NCI-H1417 treated with DMSO at 0.1 percent for 48 hours (cell line): ENCODE measurements at regions not wholly inside any gene's neighbourhood (a gene's known extent, or its start where the extent isn't known, plus 50 kb on each side); places are given as distances from the start of the nearest gene placed in this dataset.

Experiments
- DNase-seq: peaks from one replicate; lab custom pipeline; 2025; lab: John Stamatoyannopoulos, UW

DNA sequence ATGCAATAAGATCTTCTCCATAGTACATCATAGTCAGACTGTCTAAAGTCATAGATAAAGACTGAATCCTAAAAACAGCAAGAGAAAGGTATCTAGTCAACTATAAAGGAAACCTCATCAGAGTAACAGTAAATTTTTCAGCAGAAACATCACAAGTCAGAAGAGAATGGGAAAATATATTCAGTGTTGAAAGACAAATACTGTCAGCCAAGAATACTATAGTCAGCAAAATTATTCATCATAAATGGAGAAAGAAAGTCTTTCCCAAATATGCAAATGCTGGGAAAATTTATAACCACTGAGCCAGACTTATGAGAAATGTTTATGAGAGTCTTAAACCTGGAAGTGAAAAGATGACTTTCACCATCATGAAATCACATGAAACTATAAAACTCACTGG, 136.7 kb downstream of the KDR start:
- DNase-seq = no peak

DNA sequence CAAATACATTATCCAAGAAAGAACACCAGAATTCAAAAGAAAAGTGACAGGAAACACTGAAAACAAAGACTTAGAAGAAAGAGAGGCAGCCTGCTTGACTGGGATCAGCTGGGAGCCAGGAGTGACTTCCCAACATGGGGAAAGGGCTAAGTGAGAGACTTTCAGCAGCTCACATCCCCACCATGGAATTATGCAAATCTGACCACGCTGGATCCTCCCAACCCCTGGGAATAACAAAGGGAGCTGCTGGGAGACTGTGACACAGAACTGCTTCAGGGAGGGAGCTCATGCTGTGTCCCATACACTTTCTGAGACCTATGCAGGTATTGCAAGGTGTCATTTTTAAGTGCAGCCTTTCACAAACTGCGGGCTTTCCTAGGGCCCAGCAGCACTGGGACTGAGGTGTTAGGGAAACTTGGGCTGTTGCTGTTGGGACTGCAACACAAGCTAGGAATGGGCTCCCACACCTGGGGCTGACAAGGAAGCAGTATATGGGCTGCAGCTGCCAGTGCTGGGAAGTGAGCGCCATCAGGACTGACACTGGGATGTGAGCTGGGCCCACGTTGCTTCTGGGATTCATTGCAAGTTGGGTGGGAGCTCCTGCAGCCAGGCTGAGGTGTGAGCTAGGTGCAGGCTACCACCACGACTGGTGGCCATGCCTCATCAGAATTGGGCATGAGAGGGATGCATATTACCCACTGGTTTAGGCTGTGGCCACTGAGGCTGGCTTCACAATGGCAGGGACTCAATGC, 139.1 kb downstream of the KDR start:
- no peak for DNase-seq

DNA sequence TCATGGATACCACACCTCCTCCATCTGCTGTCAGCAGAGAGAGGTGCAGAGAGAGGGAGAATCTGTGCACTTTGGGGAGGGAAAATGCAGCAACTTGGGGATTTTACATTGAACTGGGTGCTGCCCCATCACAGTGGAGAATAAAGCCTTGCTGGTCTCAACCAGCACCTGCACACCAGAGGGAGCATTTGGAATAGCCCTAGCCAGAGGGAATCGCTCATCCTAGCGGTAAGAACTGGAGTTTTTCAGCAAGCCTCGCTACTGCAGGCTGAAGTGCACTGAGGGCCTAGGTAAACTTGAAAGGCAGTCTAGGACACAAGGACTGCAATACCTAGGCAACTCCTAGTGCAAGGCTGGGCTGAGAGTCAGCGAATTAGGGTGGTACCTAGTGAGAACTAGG, 148.7 kb downstream of the KDR start:
- no peak for DNase-seq

DNA sequence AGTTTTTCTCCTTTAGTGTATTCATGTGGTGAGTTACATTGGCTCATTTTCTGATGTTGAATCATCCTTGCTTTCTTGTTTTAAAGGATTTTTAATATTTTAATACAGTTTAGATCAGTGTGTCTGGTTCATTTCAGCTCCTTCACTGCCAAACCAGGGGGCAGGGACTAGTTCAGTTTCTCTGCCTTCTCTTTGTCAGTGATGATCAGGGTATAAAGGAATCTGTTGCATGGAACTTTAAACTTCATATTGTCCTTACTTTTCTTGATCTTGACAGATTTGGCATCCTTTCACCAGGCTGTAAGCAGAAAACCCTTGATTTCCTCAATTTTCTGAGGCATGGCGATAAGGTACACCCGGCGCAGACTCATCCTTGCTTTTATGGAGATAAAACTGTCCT, 149.4 kb downstream of the KDR start:
- DNase-seq = no peak

DNA sequence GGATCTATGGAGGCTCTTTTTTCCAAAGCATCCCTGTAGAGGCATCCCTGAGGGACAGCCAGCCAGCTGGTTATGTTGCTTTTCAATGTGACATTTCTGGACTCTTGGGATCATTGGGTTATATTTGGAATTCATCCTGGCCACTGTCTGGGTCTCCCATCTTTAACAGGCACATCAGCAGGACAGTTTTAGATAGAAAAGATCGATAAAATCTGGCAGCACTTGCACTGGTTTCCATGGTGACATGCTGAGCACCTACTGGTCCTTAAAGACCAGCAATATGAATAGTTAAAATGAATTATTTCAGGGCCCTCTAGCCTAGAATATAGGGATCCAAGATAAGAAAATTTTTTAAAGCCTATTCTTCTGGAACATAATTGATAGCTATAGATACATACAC, 151.6 kb downstream of the KDR start:
- no peak for DNase-seq

DNA sequence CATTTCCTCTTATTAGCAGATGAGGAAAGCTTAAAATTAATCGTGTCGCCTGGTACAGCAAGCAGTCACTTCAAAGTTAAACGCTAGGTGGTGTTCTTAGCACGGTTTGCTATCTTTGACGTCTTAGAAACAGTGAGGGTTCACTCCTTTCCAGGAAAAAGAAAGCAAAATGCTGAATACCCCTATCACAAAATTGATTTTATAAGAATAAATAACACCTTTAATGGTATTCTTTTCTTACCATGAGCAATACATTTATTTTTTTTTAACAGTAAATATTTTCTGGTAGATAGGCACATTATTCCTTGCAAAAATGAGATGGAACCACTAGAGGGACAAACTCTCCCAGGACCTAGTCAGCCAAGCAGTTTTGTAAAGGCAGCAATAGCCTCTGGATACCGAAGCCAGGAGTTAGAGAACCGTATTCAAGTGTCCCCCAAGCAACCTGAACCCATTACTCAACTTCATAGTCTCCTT, 153.9 kb downstream of the KDR start:
- DNase-seq = peak; percentile 33

DNA sequence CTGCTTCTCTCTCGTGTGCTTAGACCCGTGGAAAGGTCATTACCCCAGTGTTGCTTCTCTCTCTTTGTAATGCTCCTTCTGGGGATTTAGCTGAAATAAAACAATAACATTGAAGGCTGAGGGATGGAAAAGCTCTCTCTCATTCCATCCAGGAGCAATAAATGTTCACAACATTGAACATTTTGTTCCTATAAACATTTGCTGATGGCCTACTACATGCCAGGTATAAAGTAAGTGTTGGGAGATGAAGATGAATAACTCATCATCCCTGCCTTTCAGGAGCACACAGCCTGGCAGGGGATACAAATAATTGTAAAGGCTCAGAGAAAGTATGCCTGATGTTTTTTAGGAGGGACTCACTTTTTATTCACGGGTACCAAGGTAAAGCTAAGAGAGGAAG, 158.1 kb downstream of the KDR start:
- DNase-seq = no peak

DNA sequence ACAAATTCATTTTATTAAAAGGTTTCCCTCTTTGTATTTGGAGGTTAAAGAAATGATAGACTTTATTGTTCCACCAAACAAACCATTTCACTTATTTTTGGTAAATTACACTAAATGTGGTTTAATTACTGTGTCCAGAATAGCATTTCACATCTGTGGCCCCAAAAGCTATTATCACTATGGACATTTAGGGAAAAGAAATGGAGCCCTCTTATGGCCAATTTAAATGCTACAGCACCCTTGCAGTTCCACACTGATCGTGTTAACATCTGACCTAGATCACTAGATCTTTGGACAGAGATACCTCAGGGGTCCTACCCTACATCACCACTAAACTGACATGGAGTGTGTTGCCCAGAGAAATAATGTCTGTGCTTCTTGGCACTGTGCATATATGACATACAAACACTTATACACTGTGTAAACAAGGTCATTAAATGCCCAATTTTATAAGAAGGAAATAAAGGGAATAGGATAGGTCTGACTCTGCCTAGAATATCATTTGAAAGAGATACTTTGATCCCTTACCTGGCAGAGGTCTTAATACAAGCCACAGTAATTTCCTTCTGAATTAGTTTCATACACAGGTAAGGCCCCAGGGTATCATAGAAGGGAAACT, 163.9 kb downstream of the KDR start:
- no peak for DNase-seq

DNA sequence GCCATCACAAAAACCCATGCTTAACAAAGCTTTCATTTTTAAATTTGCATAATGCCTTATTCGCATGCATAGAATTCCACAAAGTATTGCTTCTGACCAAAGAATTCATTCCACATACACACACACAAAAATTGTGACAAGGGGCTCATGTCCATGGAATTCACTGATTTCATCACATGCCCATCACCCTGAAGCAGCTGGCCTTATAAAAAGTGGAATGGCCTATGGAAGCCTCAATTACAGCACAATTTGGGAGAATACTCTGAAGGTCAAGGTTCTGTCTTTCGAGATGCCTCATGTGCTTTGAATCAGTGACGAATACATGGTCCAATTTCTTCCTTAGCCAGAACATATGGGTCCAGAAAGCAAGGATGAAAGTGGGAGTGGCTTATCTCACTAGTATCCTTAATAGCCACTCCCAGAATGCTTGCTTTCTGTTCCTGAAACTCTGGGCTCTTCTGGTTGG, 165.7 kb downstream of the KDR start:
- DNase-seq = no peak

DNA sequence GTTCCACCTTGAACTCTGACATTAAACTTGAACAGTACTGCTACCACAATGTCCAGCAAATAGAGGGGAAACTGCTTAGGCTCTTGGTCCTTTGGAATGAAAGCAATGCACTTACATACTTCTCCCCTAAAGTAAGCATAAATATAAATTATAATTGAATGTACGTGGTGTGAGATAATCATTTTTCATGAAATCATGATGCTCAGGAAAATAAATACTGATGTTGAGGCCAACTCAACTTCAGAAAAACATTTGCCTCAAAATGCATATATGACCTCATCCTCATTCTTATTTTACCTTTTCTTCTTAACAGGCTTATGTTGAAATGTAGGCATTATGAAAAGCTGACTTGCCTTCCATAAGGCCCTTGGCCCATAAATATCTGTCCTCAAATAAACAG, 166.3 kb downstream of the KDR start:
- DNase-seq = no peak

DNA sequence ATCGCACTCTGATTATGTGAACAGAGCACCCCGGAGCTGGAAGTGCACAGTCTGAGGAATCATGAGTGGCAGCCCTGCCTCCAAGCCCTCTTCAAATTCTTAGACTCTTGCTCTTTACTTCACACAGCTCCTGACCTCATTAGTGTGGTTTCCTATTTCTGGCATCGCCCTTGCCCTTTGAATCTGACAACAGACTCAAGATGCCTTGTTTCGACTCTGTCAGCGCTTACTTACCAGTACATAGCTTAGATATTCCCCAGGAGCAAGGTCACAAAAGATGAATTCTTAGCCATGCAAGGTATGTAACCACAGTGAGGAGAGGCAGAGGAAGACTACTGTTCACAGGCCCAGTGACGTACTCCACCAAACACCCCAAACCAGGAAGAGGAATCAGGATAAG, 167.2 kb downstream of the KDR start:
- no peak for DNase-seq

DNA sequence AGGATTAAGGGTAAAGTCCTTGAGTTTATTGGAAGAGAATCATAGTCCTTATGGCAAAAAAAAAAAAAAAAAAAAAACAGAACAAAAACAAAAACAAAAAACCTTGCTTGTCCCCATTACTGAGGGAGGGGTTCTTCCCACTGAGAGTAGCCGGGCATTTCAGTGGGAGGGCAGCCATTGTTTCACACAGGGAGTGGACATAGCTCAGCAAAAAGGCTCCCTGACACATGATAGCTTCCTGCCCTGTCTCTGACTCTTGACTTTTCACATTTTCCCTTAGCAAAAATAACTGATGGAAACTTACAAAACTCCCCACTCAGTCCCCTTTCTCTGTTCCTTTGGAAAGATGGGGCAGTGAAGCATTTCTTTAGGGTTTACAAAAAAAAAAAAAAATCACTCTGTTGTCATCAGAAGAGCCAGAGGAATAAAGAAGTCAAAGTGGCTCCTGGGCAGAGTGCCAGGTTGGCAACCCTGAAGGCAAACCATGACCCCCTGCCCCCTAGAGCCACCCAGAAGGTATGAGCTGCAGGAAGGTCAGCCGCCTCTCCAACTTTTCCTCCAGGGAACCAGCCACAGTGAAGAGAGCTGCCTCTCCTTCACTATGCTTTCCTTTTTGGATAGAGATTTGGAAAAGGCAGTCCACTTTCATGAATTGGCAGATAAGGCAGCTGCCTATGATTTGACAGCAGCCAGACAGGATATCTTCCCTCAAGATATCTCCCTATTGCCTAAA, 170.6 kb downstream of the KDR start:
- no peak for DNase-seq

DNA sequence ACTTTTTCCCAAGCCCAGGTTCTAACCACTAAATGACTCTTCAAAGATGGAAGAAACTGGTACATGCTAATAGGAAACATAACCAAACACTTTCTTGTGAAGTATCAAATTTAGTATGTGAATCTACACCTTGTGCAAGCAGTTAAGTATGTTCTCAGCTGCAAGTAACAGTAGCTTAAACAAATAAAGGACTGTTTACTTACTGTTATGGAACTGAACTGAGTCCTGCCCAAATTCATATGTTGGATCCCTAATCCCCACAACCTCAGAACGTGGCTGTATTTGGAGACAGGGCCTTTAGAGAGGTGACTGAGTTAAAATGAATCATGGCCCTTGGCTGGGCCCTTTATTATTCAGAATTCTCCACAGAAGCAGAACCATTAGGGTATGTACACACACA, 178.7 kb downstream of the KDR start:
- no peak for DNase-seq

DNA sequence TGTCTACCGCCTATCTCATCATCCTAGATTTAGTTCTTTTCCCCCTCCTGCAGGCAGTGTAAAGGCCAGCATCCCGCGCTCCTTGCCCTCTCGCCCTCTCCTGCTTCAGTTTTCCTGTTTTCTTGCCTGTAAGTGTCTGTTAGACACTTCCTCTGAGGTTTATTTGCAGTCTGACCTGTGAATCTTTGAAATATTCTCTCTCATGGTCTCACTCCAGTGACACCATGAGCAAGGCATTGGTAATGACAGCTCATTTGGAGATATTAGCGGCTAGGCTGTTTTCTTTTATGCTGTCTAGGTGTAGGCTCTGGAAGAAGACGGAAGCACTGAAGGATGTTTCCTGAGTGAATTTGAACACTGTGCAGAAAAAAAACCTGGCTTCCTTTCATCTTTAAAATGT, 179.6 kb downstream of the KDR start:
- DNase-seq = no peak

DNA sequence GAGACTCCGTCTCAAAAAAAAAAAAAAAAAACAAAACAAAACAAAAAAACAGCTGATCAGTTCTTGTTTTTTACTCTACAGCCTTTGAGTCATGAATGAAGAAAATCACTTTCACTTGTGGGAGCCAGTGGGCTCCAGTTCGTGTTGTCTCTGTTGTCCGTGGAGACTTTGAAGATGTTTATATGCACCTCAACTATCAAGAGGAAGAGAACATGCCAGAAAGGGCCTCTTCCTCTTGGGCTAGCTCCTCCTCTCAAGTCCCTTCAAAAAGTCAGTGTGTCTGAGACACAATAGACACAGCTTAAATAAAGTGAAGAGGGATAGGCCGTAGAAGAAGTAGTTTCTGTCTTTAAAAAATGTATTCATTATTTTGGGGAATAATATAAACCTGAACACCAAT, 182.7 kb downstream of the KDR start:
- DNase-seq = no peak

DNA sequence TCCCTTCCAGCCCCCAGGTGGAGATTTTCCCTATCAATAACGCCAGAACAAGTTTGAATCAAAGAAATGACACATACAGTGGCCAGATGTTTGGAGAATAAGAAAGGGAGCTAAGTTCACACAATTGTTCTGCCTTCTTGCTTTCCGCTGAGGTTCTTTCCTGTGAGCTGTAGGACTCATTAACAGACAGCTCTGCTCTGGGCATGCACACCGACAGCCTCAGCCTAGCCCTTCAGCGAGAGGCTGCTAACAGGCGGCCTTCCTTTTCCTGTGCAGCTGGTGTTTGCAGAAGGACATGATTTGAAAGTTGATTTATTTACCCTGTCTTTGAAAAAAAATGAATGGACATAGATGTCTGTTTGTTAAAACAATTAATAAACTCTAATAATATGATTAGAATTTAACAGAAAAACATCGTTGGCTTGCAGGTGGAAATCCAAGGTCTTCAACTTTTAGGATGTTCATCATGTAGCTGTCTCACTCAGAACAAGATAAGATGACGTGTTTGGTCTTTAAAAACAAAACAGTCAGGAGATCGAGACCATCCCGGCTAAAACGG, 183.3 kb downstream of the KDR start:
- DNase-seq = peak; percentile 60

DNA sequence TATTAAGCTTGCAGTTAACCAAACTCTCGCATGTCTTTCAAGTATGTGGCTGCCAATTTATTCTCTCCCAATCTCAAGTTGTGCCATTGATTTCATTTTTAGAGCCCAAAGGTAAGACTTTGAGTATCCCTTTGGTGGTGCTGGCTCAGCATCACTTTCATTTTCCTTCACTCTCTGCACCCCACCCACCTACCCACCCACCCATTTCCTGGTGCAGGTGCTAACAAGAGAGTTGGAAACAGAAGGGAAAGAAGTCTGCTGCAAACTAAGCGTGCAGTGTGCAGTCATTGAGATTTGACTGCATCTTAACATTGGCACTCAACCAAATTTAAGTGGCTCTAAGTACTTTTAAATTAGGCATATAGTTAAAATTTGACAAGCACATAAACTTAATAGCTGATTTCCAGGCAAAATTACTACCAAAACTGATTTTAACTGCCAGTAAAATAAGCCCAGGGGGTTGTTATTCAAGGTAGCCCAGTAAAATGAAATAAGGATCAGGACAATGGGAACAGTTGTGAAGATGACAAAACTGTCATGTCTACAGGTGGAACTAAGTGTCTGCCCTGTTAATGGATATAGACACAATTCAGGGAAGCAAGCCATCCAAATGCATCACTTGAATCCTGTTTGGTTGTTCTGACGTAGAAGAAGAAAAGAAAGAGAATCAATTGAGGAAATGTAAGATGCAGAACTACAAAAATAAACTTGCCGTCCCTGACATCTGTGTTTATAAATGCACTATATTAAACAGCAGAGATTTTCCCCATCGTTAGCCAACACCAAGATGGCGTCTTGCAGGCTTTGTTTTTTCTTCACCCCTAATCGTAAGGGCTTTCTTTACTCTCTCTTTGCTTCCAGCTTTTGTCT, 184.2 kb downstream of the KDR start:
- DNase-seq = peak; percentile 30

DNA sequence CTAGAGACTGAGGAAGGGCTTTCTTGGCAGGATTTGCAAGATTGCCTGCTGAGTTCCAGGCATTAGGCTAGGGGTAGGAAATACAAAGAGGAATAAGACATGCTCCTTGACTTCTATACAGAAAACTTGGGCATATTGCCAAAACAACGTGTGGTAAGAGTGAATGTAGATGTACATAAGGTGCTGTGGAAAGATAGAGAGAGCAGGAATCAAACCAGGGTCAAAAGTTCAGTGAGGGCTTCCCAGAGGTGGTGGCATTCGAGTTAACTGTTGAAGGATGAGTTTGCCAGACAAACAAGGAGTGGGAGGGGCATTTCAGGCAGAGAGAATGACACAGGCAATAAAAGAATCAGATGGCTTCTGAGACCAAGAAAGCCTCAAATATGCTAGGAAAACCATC, 187.9 kb downstream of the KDR start:
- DNase-seq = no peak

DNA sequence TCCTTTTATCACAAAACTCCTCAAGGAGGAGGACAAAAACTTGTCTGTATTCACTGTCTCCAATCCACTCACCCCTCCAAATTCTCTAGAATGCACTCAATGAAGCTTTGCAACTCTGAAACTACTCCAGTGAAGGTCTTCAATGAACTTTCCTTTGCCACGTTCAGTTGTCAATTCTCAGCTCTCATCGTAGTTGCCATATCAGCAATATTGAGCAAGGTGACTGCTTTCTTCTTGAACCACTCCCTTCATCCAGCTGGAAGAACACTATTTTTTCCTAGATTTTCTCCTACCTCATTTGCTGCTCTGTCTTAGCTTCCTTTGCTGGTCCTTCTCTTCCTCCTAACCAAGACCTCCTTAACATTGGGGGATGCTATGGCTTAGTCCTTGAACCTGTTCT, 191.8 kb downstream of the KDR start:
- DNase-seq = no peak

DNA sequence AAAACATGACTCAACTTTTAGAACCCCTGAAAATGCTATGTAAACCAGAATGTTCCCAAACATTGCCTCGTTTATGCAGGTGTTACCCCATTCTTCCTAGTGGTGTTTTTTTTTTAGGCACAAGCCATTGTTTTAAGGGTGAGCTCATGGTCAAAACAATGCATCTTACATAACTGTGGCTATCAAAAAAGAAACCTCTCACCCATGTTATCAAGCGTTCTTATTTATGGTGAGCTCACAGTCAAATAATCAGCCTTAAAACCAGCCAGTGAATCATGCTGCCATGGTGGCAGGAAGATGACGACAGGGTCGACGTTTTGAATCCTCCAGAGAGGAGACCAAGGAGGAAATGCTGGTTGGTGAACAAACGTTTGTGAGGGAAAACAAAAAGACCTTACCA, 195.2 kb downstream of the KDR start:
- DNase-seq = no peak

DNA sequence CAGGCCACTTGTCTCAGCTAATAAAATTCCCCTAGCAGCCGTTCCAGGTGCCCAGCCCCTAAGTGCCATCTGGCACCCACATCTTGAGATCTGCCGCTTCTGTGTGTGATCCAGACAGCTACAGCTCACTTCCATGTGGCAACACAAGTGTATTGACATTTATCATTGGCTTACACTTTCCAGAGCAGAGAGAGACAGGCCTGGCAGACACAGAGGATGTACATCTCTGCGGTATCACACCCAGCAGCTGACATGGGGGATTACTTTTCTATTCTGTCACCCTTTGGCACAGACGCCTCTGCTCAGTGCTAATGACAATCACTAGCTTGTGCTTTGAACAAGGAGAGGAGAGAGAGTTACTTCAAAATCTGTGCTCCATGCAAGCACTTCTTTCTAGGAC, 195.9 kb downstream of the KDR start:
- no peak for DNase-seq

DNA sequence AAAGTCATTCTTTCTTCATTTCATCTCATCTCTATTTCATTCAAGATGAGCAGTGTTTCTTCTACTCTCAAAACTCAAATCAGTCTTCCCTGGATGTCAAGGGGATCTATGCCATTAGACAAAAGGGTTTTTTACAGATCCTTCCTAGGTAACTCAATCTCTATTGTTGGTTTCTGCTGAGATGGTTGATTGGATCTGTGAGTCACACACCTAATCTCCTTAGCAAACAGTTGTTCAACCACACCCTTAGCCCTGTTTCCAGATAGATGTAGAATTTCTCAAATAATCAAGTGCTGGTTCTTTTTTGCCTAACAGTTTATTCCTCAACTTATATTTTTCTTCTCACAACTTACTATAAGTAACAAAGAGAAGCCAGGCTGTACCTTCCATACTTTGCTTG, 200.5 kb downstream of the KDR start:
- DNase-seq = no peak
